K562 (cell line): ENCODE measurements at regions not wholly inside any gene's neighbourhood (a gene's known extent, or its start where the extent isn't known, plus 50 kb on each side); places are given as distances from the start of the nearest gene placed in this dataset.

Experiments
- DIDO1 ChIP-seq: fragments of 450-650 bp; IDR thresholded peaks from 2 replicates; pipeline ENCODE4 v1.6.1; 2016; ENCODE audit warnings: low read depth, missing biosample characterization, missing genetic modification characterization
- DMBX1 ChIP-seq: fragments of 250-450 bp; sonication (Bioruptor Pico); IDR thresholded peaks from 2 replicates; pipeline ENCODE4 v1.8.0; 2022; ENCODE audit warnings: inconsistent platforms, mild to moderate bottlenecking, moderate library complexity, borderline replicate concordance
- FOXP4 ChIP-seq: sonication (generic); formaldehyde crosslinking; IDR thresholded peaks from 2 replicates; pipeline ENCODE4 v1.8.0; 2022; ENCODE audit warnings: mild to moderate bottlenecking, missing genetic modification reagents, borderline replicate concordance
- GTF2E2 ChIP-seq: fragments of 200-800 bp; sonication (Bioruptor generic); IDR thresholded peaks from 2 replicates; pipeline ENCODE4 v1.6.1; 2016; ENCODE audit warnings: missing genetic modification characterization, missing compliant biosample characterization
- KAT8 ChIP-seq: fragments of 450-650 bp; IDR thresholded peaks from 2 replicates; pipeline ENCODE4 v1.6.1; 2016; ENCODE audit warnings: low read depth, mild to moderate bottlenecking
- MTA2 ChIP-seq: fragments of 450-650 bp; IDR thresholded peaks from 2 replicates; pipeline ENCODE4 v1.6.1; 2016; ENCODE audit warnings: low read depth
- MYBL2 ChIP-seq, 2 experiments: fragments of 450-650 bp in 1 of 2; sonication (generic) in 1 of 2; formaldehyde crosslinking in 1 of 2; IDR thresholded peaks; 2 replicates each; pipeline versions ENCODE4 v1.6.1 to v1.8.1; 2017 to 2022; ENCODE audit warnings: borderline replicate concordance in 1 of 2, inconsistent platforms in 1 of 2, low read depth in 1 of 2, mild to moderate bottlenecking in 1 of 2, missing genetic modification reagents in 1 of 2, moderate library complexity in 1 of 2
- NFXL1 ChIP-seq: fragments of 450-650 bp; formaldehyde crosslinking; IDR thresholded peaks from 2 replicates; pipeline ENCODE4 v1.4.0; 2021; ENCODE audit warnings: mild to moderate bottlenecking
- POLR2G ChIP-seq: fragments of 200-400 bp; formaldehyde crosslinking; IDR thresholded peaks from 2 replicates; pipeline ENCODE4 v1.6.1; 2017; ENCODE audit warnings: low read depth, mild to moderate bottlenecking, antibody characterized with exemption, low read length, moderate library complexity
- SP1 ChIP-seq: sonication (generic); formaldehyde crosslinking; IDR thresholded peaks from 2 replicates; pipeline ENCODE4 v1.8.1; 2022; ENCODE audit warnings: mild to moderate bottlenecking, missing genetic modification reagents
- TAF1 ChIP-seq: IDR thresholded peaks from 2 replicates; pipeline ENCODE4 v1.6.1; 2011; ENCODE audit warnings: mild to moderate bottlenecking, low read length, moderate library complexity; ENCODE audit not compliant: insufficient read depth, control insufficient read depth, severe bottlenecking; ENCODE audit errors: extremely low read depth
- TAF15 ChIP-seq: fragments of 200-400 bp; formaldehyde crosslinking; IDR thresholded peaks from 2 replicates; pipeline ENCODE4 v1.6.1; 2017; ENCODE audit warnings: mild to moderate bottlenecking, low read depth, low read length, moderate library complexity
- ZNF124 ChIP-seq: sonication (generic); formaldehyde crosslinking; IDR thresholded peaks from 2 replicates; pipeline ENCODE4 v1.8.1; 2022; ENCODE audit warnings: missing genetic modification reagents
- ZNF239 ChIP-seq: fragments of 250-450 bp; sonication (Bioruptor Pico); IDR thresholded peaks from 2 replicates; pipeline ENCODE4 v1.4.0; 2020; ENCODE audit warnings: mild to moderate bottlenecking
- ZNF436 ChIP-seq: fragments of 250-450, 450-650 bp; sonication (Bioruptor Pico); formaldehyde crosslinking; IDR thresholded peaks from 2 replicates; pipeline ENCODE4 v1.7.0; 2020; ENCODE audit warnings: mild to moderate bottlenecking
- ZNF592 ChIP-seq: fragments of 450-650 bp; IDR thresholded peaks from 2 replicates; pipeline ENCODE4 v1.6.1; 2017; ENCODE audit warnings: antibody characterized with exemption, mild to moderate bottlenecking
- TF ChIP-seq, protein P1 (sequence below): fragments of 250-450 bp; sonication (Bioruptor Pico); IDR thresholded peaks from 2 replicates; pipeline ENCODE4 v1.5.0; 2021
- TF ChIP-seq, protein P2 (sequence below): fragments of 250-450 bp; sonication (Bioruptor Pico); IDR thresholded peaks from 2 replicates; pipeline ENCODE4 v1.8.0; 2022; ENCODE audit warnings: moderate library complexity, mild to moderate bottlenecking, inconsistent platforms
- TF ChIP-seq, protein P3 (sequence below): fragments of 250-450 bp; sonication (Bioruptor Pico); IDR thresholded peaks from 2 replicates; pipeline ENCODE4 v1.6.1; 2021; ENCODE audit warnings: mild to moderate bottlenecking

GRCh38 chr10:21097926-21098355, 200.8 kb upstream of the NEBL start (continued):
- TF ChIP-seq, protein P1, sequence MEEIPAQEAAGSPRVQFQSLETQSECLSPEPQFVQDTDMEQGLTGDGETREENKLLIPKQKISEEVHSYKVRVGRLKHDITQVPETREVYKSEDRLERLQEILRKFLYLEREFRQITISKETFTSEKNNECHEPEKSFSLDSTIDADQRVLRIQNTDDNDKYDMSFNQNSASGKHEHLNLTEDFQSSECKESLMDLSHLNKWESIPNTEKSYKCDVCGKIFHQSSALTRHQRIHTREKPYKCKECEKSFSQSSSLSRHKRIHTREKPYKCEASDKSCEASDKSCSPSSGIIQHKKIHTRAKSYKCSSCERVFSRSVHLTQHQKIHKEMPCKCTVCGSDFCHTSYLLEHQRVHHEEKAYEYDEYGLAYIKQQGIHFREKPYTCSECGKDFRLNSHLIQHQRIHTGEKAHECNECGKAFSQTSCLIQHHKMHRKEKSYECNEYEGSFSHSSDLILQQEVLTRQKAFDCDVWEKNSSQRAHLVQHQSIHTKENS (CRISPR knock-in tag) = no peak
- no peak for TF ChIP-seq MTA2
- no peak for TF ChIP-seq TAF1
- TF ChIP-seq MYBL2 (IDR thresholded peaks at IDR 0.05; ENCODE audit: low read depth) = no peak
- TF ChIP-seq MYBL2 (CRISPR knock-in tag; IDR thresholded peaks at IDR 0.05; ENCODE audit: borderline replicate concordance) = no peak
- peak; percentile 99 for TF ChIP-seq GTF2E2 (tag)
- TF ChIP-seq, protein P2, sequence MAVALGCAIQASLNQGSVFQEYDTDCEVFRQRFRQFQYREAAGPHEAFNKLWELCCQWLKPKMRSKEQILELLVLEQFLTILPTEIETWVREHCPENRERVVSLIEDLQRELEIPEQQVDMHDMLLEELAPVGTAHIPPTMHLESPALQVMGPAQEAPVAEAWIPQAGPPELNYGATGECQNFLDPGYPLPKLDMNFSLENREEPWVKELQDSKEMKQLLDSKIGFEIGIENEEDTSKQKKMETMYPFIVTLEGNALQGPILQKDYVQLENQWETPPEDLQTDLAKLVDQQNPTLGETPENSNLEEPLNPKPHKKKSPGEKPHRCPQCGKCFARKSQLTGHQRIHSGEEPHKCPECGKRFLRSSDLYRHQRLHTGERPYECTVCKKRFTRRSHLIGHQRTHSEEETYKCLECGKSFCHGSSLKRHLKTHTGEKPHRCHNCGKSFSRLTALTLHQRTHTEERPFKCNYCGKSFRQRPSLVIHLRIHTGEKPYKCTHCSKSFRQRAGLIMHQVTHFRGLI (CRISPR knock-in tag) = no peak
- no peak for TF ChIP-seq KAT8
- TF ChIP-seq TAF15 = no peak
- no peak for TF ChIP-seq ZNF124 (CRISPR knock-in tag)
- TF ChIP-seq NFXL1 (CRISPR knock-in tag) = peak; percentile 72; the same call in 1 of the 2 replicates
- peak; percentile 43; the same call in 1 of the 2 replicates for TF ChIP-seq POLR2G
- TF ChIP-seq DIDO1 (tag) = 0 out of 2 replicates have a peak, but pooled peaks have one; percentile 33
- peak; percentile 47 for TF ChIP-seq DMBX1 (CRISPR knock-in tag)
- no peak for TF ChIP-seq ZNF592
- TF ChIP-seq ZNF239 = no peak; the same call in none of the 2 replicates
- peak; percentile 63 for TF ChIP-seq ZNF436 (CRISPR knock-in tag)
- TF ChIP-seq FOXP4 = no peak
- TF ChIP-seq, protein P3, sequence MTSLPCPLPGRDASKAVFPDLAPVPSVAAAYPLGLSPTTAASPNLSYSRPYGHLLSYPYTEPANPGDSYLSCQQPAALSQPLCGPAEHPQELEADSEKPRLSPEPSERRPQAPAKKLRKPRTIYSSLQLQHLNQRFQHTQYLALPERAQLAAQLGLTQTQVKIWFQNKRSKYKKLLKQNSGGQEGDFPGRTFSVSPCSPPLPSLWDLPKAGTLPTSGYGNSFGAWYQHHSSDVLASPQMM (CRISPR knock-in tag) = no peak
- no peak for TF ChIP-seq SP1 (CRISPR knock-in tag)
